Smooth muscle cell (in vitro differentiated cells): ENCODE measurements at regions not wholly inside any gene's neighbourhood (a gene's known extent, or its start where the extent isn't known, plus 50 kb on each side); places are given as distances from the start of the nearest gene placed in this dataset.

Experiments used
- DNase-seq: peaks from one replicate; lab custom pipeline; 2025; ENCODE audit not compliant: unreplicated experiment; lab: John Stamatoyannopoulos, UW
- H2AFZ ChIP-seq: fragments of 200-600 bp; sonication (generic); 2 replicates; pipeline ENCODE4 v1.6.0; 2016; ENCODE audit warnings: antibody characterized with exemption, low read depth, mild to moderate bottlenecking
- H3F3A ChIP-seq: fragments of 200-600 bp; sonication (generic); 2 replicates; pipeline ENCODE4 v1.6.0; 2017; ENCODE audit warnings: antibody characterized with exemption, low read depth
- H3K27ac ChIP-seq: fragments of 200-600 bp; sonication (generic); 2 replicates; pipeline ENCODE4 v1.5.1; 2016; ENCODE audit warnings: low read depth, mild to moderate bottlenecking
- H3K27me3 ChIP-seq: fragments of 200-600 bp; sonication (generic); 2 replicates; pipeline ENCODE4 v1.6.1; 2016; ENCODE audit warnings: low read depth, mild to moderate bottlenecking
- H3K36me3 ChIP-seq: fragments of 200-600 bp; sonication (generic); 2 replicates; pipeline ENCODE4 v1.5.1; 2016; ENCODE audit warnings: low read depth
- H3K4me1 ChIP-seq: fragments of 200-600 bp; sonication (generic); 2 replicates; pipeline ENCODE4 v1.5.1; 2016; ENCODE audit warnings: low read depth
- H3K4me2 ChIP-seq: fragments of 200-600 bp; sonication (generic); 2 replicates; pipeline ENCODE4 v1.6.0; 2016; ENCODE audit warnings: mild to moderate bottlenecking
- H3K4me3 ChIP-seq: fragments of 200-600 bp; sonication (generic); 2 replicates; pipeline ENCODE4 v1.5.1; 2016; ENCODE audit warnings: mild to moderate bottlenecking
- H3K79me2 ChIP-seq: fragments of 200-600 bp; sonication (generic); 2 replicates; pipeline ENCODE4 v1.6.0; 2016; ENCODE audit warnings: low read depth, mild to moderate bottlenecking
- H3K9ac ChIP-seq: fragments of 200-600 bp; sonication (generic); 2 replicates; pipeline ENCODE4 v1.6.0; 2016; ENCODE audit warnings: low read depth
- H3K9me3 ChIP-seq: fragments of 200-600 bp; sonication (generic); replicated peaks from 2 replicates; pipeline ENCODE4 v1.5.1; 2016; ENCODE audit warnings: low read depth
- H4K20me1 ChIP-seq: fragments of 200-600 bp; sonication (generic); 2 replicates; pipeline ENCODE4 v1.6.0; 2016; ENCODE audit warnings: low read depth
- CTCF ChIP-seq: fragments of 200-600 bp; sonication (generic); IDR thresholded peaks from 2 replicates; pipeline ENCODE4 v1.5.1; 2017; ENCODE audit warnings: borderline replicate concordance, mild to moderate bottlenecking, antibody characterized with exemption; ENCODE audit not compliant: insufficient read depth, poor library complexity, severe bottlenecking
- WGBS: methylation state at CpG from one replicate; pipeline ENCODE4 v1.1.7; 2016; ENCODE audit warnings: low lambda C conversion rate; 5-methylcytosine and 5-hydroxymethylcytosine counted together

GRCh38 chr7:84362360-84362759 is 167.8 kb upstream of the SEMA3A start:
- H3F3A ChIP-seq, result no peaks in the 10 kb centered on the region
- no peaks in the 10 kb centered on the region for H3K36me3 ChIP-seq
- peaks cover 14% of the 10 kb centered on the region for H3K4me1 ChIP-seq
- no peak overlapping the region for H3K4me2 ChIP-seq
- no peaks in the 10 kb centered on the region for H3K27me3 ChIP-seq
- H3K79me2 ChIP-seq, result no peaks in the 10 kb centered on the region
- H4K20me1 ChIP-seq, result no peaks in the 10 kb centered on the region
- 89% methylated on average over 3 of the region's 3 CpGs for WGBS
- TF ChIP-seq CTCF, result no peak
- no peaks in the 10 kb centered on the region for H3K9me3 ChIP-seq
- H3K9ac ChIP-seq, result no peak overlapping the region
- no peak for DNase-seq
- no peak overlapping the region for H3K27ac ChIP-seq
- no peak overlapping the region for H3K4me3 ChIP-seq
- no peak overlapping the region for H2AFZ ChIP-seq

GRCh38 chr7:84354866-84355265 is 160.3 kb upstream of the SEMA3A start:
- no peaks in the 10 kb centered on the region for H3K9me3 ChIP-seq
- no peaks in the 10 kb centered on the region for H4K20me1 ChIP-seq
- no peak for DNase-seq
- 76% methylated on average over 1 of the region's 1 CpG for WGBS
- no peaks in the 10 kb centered on the region for H3K79me2 ChIP-seq
- no peak overlapping the region for H3K27ac ChIP-seq
- H3K9ac ChIP-seq, result no peak overlapping the region
- no peak overlapping the region for H2AFZ ChIP-seq
- TF ChIP-seq CTCF, result no peak
- H3K36me3 ChIP-seq, result no peaks in the 10 kb centered on the region
- no peak overlapping the region for H3K4me2 ChIP-seq
- no peak overlapping the region for H3K4me3 ChIP-seq
- no peaks in the 10 kb centered on the region for H3K4me1 ChIP-seq
- H3K27me3 ChIP-seq, result no peaks in the 10 kb centered on the region
- H3F3A ChIP-seq, result no peaks in the 10 kb centered on the region

- Histone ChIP-seq H3K4me3 (no peak overlapping the region), H3K9ac (no peak overlapping the region), H3K9me3 (no peaks in the 10 kb centered on the region), H2AFZ (no peak overlapping the region), H3K79me2 (no peaks in the 10 kb centered on the region), H3F3A (no peaks in the 10 kb centered on the region), H3K36me3 (no peaks in the 10 kb centered on the region), H3K27me3 (no peaks in the 10 kb centered on the region), H3K4me1 (no peaks in the 10 kb centered on the region), H4K20me1 (no peaks in the 10 kb centered on the region), H3K4me2 (no peak overlapping the region), H3K27ac (no peak overlapping the region)
- DNase-seq, result no peak
- TF ChIP-seq CTCF, result no peak
These were observed 159.4 kb upstream of the SEMA3A start for GRCh38 chr7:84354030-84354429.

- Histone ChIP-seq H3K27ac (no peak overlapping the region), H3K36me3 (no peaks in the 10 kb centered on the region), H3K9ac (no peak overlapping the region), H3K4me1 (peaks cover 9% of the 10 kb centered on the region), H4K20me1 (no peaks in the 10 kb centered on the region), H3K4me3 (no peak overlapping the region), H2AFZ (no peak overlapping the region), H3K4me2 (no peak overlapping the region), H3F3A (no peaks in the 10 kb centered on the region), H3K9me3 (no peaks in the 10 kb centered on the region), H3K27me3 (no peaks in the 10 kb centered on the region), H3K79me2 (no peaks in the 10 kb centered on the region)
- no peak for DNase-seq
- 83% methylated on average over 1 of the region's 1 CpG for WGBS
- TF ChIP-seq CTCF, result no peak
These were observed 144.7 kb upstream of the SEMA3A start for GRCh38 chr7:84339306-84339705.
